Skeletal muscle cell (primary cell): ENCODE measurements at regions not wholly inside any gene's neighbourhood (a gene's known extent, or its start where the extent isn't known, plus 50 kb on each side); places are given as distances from the start of the nearest gene placed in this dataset.
"Not testable (repeated sequence)": the region's sequence is repeated elsewhere in the genome, so short reads cannot be mapped to it uniquely, and the experiment has no call there.

Experiments used
- DNase-seq: peaks from one replicate; pipeline ENCODE4 v3.0.0-alpha.2; 2010; ENCODE audit warnings: low read depth
- H3K4me3 ChIP-seq: 2 replicates; pipeline ENCODE4 v1.5.1; 2011; ENCODE audit warnings: low read depth, mild to moderate bottlenecking, control low read depth, low read length, moderate library complexity

DNA sequence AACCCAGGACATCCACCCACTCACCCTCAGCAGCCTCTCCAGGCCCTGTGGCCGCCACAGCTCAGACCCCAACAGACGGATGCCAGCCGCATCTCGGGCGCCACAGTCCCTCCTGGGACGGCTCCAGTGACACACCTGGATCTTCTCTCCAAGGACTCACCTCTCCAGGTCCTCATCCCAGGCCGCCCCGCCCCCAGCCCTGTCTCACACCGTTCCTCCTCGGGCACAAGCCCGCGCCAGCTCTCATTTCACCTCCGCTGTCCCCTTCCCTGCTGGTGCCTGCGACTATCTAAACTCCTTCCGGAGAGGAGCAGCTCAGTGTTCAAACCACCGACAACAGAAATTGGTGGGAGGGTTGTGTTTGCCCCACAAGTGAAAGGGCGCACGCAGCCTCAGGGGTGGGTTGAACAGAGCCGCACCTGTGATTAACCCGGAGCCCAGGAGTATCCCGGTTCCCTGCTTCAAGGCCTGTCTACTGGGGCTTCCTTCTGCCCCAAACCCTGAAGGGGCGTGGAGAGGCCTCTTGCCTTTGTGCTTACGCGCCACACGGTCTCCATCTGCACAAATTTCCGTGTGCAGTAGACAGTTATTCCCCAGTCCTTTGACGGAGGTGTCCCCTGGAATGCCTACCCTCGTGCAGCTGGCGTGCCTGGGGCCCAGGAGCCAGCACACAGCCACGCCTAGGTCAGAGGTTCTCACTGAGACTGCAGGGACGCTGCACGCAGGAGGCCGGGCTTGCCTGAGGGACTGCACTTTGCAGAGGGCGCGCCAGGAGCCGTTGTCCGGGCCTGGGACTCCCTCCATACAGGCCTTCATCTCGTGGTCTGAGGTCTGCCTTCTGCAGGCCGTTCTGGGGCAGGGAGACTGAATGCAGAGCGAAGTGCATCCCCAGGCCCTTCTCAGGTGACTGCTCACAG is 232.7 kb downstream of the DLL1 start:
- no peak overlapping the region for H3K4me3 ChIP-seq
- DNase-seq, result no peak

DNA sequence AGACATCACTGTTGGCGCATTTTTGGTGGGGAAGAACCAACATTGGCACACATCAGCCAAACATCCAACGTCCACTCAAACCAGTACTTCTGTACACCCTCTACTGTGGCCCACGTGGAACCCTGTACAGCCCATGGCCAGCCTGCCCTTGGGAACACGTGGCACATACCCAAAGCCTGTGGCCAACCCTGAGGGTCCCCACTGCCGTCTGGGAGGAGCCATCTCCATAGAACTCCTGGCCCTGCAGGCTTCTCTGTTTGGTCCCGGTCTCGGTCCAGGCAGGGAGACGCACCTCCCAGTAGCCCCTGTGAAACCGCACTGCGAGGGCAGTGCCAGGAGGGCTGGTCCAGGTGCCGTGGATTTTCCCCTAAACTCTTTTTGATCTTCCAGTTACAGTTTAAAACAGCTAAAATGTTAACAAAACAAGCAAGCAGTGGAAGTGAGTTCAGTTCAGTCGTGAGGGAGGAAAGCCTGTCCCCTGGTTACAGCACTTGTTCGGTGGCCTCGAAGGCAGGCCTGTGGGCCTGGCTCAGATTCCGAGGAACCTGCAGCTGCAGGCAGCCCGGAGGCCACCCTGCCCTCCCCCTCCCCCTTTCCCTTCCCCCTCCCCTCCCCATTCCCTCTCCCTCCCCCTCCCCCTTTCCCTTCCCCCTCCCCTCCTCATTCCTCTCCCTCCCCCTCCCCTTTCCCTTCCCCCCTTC is 233.7 kb downstream of the DLL1 start:
- DNase-seq, result no peak
- H3K4me3 ChIP-seq, result no peak overlapping the region

DNA sequence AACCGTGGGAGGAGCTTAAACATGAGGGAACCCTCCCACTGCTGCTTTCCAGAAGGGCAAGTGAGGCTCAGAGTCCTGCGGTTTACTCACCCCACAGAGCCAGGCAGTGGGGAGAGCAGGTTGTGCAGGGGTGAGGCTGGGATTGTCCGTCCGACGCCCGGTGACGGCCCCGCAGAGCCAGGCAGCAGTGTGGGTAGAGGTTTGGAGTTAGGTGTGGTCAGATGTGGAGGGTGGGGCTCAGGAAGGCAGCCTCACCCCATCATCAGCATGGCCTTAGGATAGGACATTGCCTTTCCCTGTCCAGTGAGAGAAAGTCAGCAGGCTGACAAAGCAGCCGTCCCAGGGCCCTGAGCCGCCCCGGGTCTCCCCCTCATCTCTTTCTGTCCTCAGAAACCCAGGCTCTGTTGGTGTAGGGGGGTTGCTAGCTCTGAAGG is 234.6 kb downstream of the DLL1 start:
- no peak for DNase-seq
- H3K4me3 ChIP-seq, result no peak overlapping the region

DNA sequence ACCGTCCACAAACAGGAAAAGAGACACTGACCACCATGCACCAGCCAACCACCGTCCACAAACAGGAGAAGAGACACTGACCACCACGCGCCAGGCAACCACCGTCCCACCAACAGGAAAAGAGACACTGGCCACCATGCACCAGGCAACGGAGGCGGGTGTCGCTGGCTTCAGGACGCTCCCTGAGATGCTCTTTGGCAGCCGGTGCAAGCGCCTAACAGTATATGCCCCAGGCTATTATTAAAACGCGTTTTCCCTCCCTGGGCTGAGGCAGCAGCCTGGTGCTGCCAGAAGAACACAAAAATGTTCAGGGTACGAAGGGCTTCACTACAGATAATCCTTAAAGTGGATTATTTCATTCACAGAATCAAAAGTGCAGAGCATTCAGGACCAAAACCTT is 235.1 kb downstream of the DLL1 start:
- not testable (repeated sequence) for DNase-seq, H3K4me3 ChIP-seq

DNA sequence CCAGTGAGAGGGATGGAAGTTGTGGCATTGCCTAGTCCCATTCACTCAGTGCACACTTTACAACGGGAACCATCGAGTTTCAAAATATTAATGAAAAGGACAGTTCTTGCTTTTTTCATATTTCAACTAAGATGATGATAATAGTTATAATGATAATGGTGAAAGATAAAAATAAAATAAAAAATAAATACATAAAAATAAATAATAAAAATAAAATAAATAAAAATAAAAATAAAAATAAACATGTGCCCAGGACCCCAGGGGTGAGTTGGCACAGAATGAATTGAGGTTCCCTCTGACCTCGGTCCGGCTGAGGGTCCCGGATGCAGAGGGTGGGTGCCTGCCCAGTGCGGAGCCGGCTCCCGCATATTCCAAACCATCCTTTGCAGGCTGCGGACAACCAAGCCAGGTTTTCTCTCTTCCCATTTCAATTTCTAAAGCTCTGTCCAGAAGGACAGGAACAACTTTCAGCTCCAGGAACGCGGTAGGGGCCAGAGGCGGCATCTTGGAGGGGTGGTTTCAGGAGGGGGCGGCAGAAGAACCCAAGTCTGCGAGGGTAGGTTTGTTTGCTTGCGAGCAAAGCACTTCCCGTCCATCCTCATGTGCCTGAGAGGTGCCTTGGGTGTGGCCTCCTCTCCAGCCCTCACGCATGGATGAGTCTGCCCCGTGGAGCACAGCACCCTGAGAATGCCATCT is 236.8 kb downstream of the DLL1 start:
- H3K4me3 ChIP-seq, result no peak overlapping the region
- no peak for DNase-seq

DNA sequence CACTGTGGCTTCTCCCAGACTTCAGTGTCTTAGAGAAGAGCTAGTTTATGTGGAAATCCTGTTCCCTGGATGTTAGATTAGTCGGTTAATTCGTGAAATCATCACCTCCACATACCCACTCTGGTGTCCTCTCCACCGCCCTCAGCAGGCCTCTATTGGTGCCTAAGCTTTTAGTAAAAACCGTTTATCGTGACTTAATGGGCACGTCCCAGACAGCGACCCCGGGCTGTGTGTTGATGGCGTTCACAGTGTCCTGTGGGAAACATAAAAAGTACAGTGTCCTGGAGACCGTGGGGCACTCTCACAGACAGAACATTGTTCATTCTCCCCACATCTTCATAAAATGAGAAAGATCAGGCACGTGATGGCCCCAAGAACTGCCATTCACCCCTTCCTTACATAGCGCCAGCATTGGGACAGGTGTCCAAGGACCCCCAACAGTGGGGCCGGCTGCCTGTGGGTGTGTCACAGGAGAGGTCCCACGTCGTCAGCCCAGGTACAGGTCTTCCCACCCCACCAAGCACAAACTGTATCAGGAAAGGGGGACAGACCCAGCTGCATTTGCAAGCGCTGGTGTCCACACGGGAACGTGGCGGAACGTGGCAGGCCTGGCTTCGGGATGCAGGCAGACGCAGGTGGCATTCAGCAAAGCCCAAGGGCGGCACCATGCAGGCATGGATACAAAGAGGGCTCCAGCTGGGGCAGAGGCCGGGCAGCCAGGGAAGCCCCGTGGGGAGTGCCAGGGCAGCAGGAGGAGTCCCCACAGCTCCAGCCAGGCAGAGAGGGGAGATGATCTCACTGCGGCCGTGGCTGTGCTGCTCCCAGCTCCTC is 237.7 kb downstream of the DLL1 start:
- no peak for DNase-seq
- no peak overlapping the region for H3K4me3 ChIP-seq

DNA sequence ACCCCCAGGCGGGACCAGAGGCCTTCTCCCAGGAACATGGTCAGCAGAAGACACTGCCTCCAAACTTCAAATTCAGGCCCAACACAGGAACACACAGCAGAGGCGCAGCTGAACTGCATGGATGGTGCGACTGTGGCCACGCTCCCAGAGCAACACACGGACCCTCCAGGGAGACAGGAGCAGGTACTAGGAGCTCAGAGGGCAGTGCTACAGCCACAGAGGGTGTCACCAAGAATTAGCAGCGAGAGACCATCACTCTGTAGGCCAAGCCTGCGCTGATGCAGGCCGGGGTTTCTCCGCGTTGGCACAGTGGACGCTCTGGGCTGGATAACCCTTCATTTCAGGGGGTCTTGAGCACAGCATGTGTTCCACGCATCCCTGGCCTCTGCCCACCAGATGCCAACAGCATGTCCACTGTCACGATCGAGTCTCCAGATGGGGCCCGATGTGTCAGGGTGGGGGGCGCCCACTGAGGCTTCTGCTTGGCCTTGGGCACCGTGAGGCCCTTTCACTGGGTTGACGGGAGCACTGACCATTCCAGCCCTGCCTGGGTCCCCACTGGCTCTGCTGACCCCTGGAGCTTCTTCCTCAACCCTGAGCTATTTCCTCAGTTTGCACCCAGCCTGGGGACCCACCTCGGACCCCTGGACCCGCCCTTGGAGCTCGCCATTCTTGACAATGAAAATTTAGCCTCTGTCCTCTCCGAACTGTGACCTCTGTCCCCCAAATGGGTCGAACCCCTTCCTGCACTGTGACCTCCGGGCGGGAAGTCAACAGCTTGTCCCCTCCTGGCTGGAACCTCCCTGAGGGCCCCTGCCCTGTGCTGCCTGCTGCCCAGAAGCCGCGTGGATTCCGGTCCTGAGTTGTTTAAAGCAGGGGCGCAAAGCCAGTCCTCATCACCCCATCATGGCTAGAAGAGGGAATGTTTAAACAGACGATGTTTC is 239.4 kb downstream of the DLL1 start:
- no peak overlapping the region for H3K4me3 ChIP-seq
- DNase-seq, result no peak

DNA sequence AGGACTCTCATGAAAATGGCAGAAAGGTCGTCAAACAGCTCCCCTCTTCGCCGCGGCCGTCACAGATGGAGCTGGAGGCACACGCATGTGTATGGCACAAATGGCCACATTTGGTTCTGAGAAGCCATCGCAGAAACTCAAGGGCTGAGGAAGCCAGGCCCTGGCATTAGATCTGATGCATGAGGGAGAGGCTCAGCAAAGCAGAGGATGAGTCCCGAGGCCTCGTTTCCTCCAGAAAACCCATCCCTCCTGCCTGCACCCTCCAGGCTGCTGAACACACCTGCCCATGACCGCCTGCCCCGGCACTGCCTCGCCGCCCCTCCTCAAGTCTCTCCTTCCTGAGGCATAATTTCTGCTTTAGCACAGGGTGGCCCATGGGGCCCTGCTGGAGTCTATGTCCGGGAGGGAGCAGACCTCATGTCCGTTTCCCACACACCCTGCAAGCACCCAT is 240.3 kb downstream of the DLL1 start:
- DNase-seq, result no peak

DNA sequence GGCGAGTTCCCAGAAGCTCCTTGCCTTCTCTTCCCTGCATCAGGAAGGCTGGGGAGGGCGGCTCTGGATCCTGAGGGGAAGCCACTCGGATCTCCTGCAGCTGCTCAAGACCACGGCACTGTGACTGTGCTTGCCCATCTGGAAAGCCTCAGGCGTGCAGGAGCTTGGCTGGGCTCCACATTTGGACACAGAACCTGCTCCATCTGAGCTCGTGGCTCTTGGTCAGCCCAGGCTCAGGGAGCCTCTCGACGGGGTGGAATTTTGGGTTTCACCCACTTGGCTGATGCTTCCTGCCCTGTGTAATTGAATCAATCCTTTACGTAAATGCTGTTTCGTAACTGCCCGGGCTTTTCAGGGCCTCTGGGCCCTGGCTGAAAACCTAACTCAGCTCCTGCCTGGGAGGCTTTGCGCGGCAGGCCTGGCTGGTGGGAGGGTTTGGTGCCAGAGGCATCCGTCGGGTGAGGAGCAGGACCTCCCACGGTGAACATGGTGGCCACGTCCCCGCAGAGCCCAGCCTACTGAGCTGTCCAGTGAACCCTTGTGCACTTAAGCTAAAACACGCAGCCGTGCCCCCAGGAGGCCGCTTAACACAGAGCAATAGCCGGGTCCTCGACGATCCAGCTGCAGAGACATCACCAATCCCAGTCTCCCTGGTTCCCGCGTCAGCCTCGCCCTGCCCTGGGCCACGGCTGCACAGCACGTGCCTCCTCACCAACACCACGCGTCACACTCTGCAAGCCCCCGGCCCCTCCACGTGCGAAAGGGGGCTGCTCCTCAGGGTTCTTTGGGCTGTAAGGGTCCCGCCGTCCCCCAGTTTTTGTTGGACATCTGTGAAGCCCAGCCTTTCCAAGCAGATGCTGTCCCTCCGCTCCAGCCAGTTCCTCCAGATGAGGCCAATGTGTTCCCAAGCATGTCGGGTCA is 241.0 kb downstream of the DLL1 start:
- H3K4me3 ChIP-seq, result no peak overlapping the region
- DNase-seq, result no peak

More for the DNA sequence above, 240.3 kb downstream of the DLL1 start:
- H3K4me3 ChIP-seq, result no peak overlapping the region

DNA sequence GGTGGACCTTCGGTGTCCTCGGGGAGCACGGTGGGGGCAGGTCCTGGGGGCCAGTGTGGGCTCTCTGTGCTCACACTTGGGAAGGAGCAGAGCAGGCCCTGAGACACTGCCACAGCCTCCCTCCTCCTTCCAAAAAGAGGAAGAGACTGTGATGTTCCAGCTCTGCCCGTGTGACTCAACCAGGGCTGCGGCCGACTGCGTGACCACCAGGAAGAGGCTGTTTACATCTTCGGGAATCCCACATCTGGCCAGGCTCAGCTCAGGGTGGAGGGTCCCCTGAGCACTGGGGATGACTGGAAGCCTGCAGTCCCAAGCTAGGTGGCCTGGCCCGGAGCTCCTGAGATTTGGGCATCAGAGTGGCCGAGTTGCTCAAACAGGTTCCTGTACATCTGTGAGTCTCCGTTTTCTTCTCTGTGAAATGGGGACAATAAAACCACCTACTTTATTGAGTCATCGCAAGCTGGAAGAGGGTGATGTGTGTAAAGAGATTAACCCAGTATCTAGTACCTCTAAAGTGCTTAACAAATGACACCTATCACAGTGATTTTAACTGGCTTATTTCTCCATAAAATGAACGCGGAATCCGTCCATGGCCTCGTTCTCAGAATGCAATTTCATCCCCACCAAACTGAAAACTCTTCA is 242.1 kb downstream of the DLL1 start:
- no peak for DNase-seq
- no peak overlapping the region for H3K4me3 ChIP-seq

DNA sequence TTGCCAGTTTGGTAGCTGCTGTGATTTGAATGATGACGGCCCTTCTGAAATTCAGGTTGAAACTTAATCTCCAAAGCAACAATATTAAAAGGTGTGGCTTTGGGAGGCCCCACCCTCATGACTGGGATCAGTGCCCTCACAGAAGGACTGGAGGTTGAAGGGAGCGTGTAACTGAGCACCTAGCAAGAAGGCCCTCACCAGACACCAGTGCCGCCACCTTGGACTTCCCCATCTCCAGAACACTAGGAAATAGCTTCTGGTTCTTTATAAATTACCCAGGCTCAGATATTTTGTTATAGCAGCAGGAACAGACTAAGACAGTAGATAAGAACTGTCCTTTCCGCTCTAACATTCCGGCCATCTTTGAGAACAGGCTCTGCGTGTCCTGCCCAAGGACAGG is 243.1 kb downstream of the DLL1 start:
- no peak for DNase-seq
- no peak overlapping the region for H3K4me3 ChIP-seq

DNA sequence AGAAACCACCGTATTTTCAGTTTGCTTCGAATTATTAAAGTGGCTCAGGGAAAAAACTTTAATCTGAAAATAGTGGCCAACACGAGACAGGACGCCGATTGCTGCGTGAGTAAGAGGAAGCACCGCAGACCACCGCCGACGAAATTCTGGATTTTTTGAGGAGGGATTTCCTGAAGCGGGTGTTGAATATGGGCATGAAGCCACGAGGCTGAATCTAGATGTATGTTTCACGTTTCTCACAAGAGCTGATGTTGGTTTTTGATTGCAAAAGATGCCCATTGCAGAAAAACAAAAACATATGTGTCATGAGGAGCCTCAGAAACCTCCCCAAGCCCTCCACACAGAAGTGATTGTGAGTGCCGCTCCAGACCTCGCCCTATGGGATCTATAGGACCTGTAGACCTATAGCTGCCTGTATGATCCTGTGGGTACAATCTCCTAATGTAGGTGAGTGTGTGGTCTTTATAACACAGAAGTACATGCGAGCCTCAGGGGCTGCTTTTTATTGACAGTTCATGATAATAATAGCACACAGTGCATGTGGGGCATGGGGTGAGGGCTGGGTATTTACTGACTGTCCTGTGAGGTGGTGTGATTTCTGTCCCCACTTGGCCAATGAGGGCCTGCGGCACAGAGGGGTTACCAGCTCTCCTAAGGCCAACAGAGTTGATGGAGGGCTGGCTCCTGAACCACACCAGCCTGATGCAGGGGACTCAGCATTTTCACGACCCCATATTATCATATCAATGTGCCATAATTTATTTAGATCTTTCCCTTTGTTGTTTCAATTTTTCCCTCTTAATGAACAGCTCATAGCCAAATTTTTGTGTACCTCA is 243.9 kb downstream of the DLL1 start:
- H3K4me3 ChIP-seq, result no peak overlapping the region
- DNase-seq, result no peak

DNA sequence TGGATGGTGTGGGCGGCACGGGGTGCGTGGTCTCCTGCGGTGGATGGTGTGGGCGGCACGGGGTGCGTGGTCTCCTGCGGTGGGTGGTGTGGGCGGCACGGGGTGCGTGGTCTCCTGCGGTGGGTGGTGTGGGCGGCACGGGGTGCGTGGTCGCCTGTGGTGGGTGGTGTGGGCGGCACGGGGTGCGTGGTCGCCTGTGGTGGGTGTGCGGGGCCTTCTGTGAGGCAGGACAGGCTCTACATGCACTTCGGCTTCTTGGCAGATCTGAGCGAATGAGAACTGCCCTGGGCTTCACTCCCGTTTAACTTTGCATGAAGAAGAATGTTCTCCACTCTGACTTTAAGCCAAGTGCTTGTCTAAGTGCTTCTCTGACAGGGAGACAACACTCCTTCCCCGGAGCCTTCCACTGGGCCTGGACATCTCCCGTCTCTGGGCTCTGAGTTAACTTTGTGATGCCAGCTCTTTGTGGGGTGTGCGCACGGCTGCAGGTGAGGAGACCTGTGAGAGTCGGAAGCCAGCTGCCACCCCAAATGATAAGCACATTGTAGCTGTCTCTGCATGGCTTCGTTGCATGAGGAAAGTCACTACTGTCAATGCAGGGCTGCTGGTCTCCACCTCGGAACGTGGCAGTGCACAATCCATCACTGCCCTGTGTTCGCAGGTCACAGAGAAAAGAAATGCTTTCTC is 244.8 kb downstream of the DLL1 start:
- no peak for DNase-seq
- no peak overlapping the region for H3K4me3 ChIP-seq

DNA sequence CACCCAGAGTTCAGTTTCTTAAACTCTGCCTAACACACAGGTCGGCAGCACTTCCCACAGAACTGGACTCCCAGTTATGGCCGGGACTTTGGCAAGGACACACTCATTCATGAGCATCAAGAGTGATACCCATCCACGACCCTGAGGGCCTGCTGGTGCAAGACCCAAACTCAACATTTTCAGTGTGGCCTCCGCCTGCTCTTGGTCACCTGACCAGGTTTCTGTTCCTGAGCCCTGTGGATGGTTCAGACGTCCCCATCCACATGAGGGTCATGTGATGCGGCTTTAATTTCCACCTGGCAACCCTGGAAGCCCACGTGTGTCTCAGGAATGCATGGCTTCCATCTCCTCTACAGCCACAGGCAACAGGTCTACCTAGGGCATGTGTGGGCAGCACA is 245.3 kb downstream of the DLL1 start:
- DNase-seq, result no peak
- no peak overlapping the region for H3K4me3 ChIP-seq

DNA sequence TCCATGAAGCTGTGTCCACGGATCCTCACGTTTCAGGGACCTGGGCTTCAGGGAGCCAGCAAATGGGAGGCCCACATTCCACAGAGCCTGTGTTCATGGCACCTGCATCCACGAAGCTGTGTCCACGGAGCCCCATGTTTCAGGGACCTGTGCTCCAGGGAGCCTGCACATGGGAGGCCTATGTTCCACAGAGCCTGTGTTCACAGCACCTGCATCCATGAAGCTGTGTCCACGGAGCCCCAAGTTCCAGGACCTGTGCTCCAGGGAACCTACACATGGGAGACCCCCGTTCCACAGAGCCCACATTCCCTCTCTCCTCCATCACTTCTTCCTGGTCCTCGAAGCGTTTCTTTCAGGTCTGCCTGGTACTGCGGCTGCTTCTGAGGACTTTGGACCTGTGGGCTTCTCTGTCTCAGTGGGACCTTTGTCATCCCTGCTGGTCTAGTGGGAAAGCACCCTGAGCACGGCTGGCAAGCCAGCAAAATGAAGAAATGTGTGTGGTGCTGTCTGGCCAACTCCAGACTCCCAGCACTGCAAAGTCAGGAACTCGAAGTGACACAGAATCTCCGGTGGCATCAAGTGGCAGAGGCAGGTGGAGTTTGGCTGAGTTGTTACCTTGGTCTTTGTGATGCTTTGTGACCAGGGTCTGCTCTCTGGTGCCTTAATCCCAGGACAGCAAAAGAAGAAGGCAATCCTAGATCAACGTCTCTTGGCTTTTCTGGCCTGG is 245.9 kb downstream of the DLL1 start:
- no peak for DNase-seq
- no peak overlapping the region for H3K4me3 ChIP-seq
